SH-SY5Y (cell line): ENCODE measurements at regions not wholly inside any gene's neighbourhood (a gene's known extent, or its start where the extent isn't known, plus 50 kb on each side); places are given as distances from the start of the nearest gene placed in this dataset.

Experiments
- GATA2 ChIP-seq: IDR thresholded peaks from 2 replicates; pipeline ENCODE4 v1.6.1; 2011; ENCODE audit warnings: mild to moderate bottlenecking, low read depth, low read length
- GATA3 ChIP-seq: IDR thresholded peaks from 2 replicates; pipeline ENCODE4 v1.6.1; 2011; ENCODE audit warnings: low read depth, mild to moderate bottlenecking, low read length, moderate library complexity

DNA sequence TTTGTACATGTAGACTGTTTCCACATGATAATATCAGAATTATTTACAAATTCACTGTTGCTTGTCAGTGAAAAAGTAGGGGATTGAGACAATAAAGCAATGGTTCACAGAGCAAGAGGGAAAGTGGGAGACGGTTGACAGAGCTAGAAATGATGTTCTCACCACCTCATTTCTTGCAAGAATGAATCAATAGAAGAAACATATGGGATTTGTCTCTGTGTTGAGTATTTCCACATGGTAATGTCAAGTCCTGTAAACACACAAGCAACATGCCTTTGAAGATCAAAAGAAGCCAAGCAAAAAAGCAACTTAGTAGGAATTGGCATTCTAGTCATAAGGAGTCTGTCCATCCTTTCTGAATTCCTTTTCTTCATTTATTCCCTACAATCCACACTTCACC is 1806.6 kb upstream of the AGA start:
- TF ChIP-seq GATA2 (no peak), GATA3 (no peak)
